Endodermal cell (in vitro differentiated cells): ENCODE measurements at regions not wholly inside any gene's neighbourhood (a gene's known extent, or its start where the extent isn't known, plus 50 kb on each side); places are given as distances from the start of the nearest gene placed in this dataset.

Experiments
- DNase-seq: peaks from one replicate; pipeline ENCODE4 v3.0.0-alpha.2; 2017
- H3K27ac ChIP-seq: 2 replicates; pipeline ENCODE4 v1.5.1; 2013; ENCODE audit warnings: mild to moderate bottlenecking, low read depth, low read length, moderate library complexity
- H3K27me3 ChIP-seq: 2 replicates; pipeline ENCODE4 v1.6.1; 2013; ENCODE audit warnings: mild to moderate bottlenecking, low read length, moderate library complexity; ENCODE audit not compliant: insufficient read depth, control insufficient read depth, poor library complexity, severe bottlenecking
- H3K36me3 ChIP-seq: 2 replicates; pipeline ENCODE4 v1.7.0; 2013; ENCODE audit warnings: mild to moderate bottlenecking, low read length, moderate library complexity; ENCODE audit not compliant: control insufficient read depth, insufficient read depth
- H3K4me1 ChIP-seq: one replicate; pipeline ENCODE4 v1.7.0; 2013; ENCODE audit warnings: low read length; ENCODE audit not compliant: control insufficient read depth, insufficient read depth
- H3K4me3 ChIP-seq: 2 replicates; pipeline ENCODE4 v1.5.1; 2013; ENCODE audit warnings: mild to moderate bottlenecking, low read length, moderate library complexity
- H3K9ac ChIP-seq: 2 replicates; pipeline ENCODE4 v1.6.1; 2013; ENCODE audit warnings: mild to moderate bottlenecking, low read length, moderate library complexity; ENCODE audit not compliant: poor library complexity, severe bottlenecking; ENCODE audit errors: extremely low read depth
- H3K9me3 ChIP-seq: 2 replicates; pipeline ENCODE4 v1.6.1; 2013; ENCODE audit warnings: mild to moderate bottlenecking, low read length, moderate library complexity; ENCODE audit not compliant: control insufficient read depth
- H3K27ac Mint-ChIP-seq: 2 replicates; pipeline ENCODE4 v1.8.0; 2020; ENCODE audit warnings: mixed read lengths
- H3K27me3 Mint-ChIP-seq: 2 replicates; pipeline ENCODE4 v1.8.0; 2021; ENCODE audit warnings: mild to moderate bottlenecking, mixed read lengths; ENCODE audit not compliant: insufficient read depth
- H3K36me3 Mint-ChIP-seq: 2 replicates; pipeline ENCODE4 v1.8.0; 2020; ENCODE audit warnings: low read depth, mixed read lengths
- H3K4me1 Mint-ChIP-seq: 2 replicates; pipeline ENCODE4 v1.8.0; 2020; ENCODE audit warnings: mixed read lengths
- H3K4me3 Mint-ChIP-seq: 2 replicates; pipeline ENCODE4 v1.8.0; 2020; ENCODE audit warnings: mild to moderate bottlenecking, moderate library complexity, mixed read lengths
- H3K9me3 Mint-ChIP-seq: 2 replicates; pipeline ENCODE4 v1.8.0; 2020; ENCODE audit warnings: mild to moderate bottlenecking, mixed read lengths
- CTCF ChIP-seq: fragments of 200-600 bp; sonication (generic); conservative IDR thresholded peaks from 2 replicates; pipeline ENCODE4 v1.5.0; 2021; ENCODE audit warnings: antibody characterized with exemption, mild to moderate bottlenecking
- WGBS, 2 experiments: methylation state at CpG; one replicate each; pipeline versions ENCODE4 v1.1.5 to v1.1.7; 2013; ENCODE audit warnings: missing lambda C conversion rate in 2 of 2, mixed read lengths in 1 of 2; ENCODE audit not compliant: insufficient coverage in 1 of 2, insufficient read length in 1 of 2; 5-methylcytosine and 5-hydroxymethylcytosine counted together

- Histone ChIP-seq H3K9ac (no peak overlapping the region), H3K27me3 (no peaks in the 10 kb centered on the region), H3K27ac (no peak overlapping the region), H3K4me1 (no peaks in the 10 kb centered on the region), H3K9me3 (no peaks in the 10 kb centered on the region), H3K36me3 (no peaks in the 10 kb centered on the region), H3K4me3 (no peak overlapping the region)
- no peak overlapping the region for H3K27ac Mint-ChIP-seq
- no peak overlapping the region for H3K4me3 Mint-ChIP-seq
- no peaks in the 10 kb centered on the region for H3K4me1 Mint-ChIP-seq
- no peaks in the 10 kb centered on the region for H3K36me3 Mint-ChIP-seq
- no peak for TF ChIP-seq CTCF
- H3K9me3 Mint-ChIP-seq, result no peaks in the 10 kb centered on the region
- DNase-seq, result no peak
- H3K27me3 Mint-ChIP-seq, result no peaks in the 10 kb centered on the region
These were observed 374.2 kb upstream of the ZP4 start for GRCh38 chr1:238264951-238265350.

DNA sequence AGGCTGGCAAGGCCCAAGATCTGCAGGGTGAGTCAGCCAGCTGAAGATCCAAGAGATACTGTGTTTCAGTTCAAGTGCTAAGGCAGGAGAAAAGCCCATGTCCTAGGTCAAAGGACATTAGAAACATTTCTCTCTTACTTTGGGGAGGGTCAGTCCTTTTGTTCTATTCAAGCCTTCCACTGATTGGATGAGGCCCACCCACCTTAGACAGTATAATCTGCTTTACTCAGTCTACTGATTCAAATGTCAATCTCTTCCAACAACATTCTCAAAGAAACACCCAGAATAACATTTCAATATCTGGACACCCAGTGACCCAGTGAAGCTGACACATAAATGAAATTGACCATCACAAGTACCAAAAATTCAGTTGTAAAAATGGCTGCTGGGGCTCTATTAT lies 367.8 kb upstream of the ZP4 start:
- no peak overlapping the region for H3K9ac ChIP-seq
- H3K27me3 ChIP-seq, result no peaks in the 10 kb centered on the region
- Mint-ChIP-seq H3K4me1 (peaks cover 14% of the 10 kb centered on the region), H3K36me3 (no peaks in the 10 kb centered on the region), H3K27me3 (no peaks in the 10 kb centered on the region), H3K9me3 (no peaks in the 10 kb centered on the region), H3K4me3 (no peak overlapping the region), H3K27ac (no peak overlapping the region)
- no peak overlapping the region for H3K27ac ChIP-seq
- H3K36me3 ChIP-seq, result no peaks in the 10 kb centered on the region
- H3K9me3 ChIP-seq, result no peaks in the 10 kb centered on the region
- DNase-seq, result no peak
- no peaks in the 10 kb centered on the region for H3K4me1 ChIP-seq
- H3K4me3 ChIP-seq, result no peak overlapping the region
- TF ChIP-seq CTCF, result no peak

- H3K4me3 ChIP-seq, result no peak overlapping the region
- Mint-ChIP-seq H3K27me3 (no peaks in the 10 kb centered on the region), H3K27ac (no peak overlapping the region), H3K9me3 (no peaks in the 10 kb centered on the region), H3K36me3 (no peaks in the 10 kb centered on the region), H3K4me3 (no peak overlapping the region), H3K4me1 (peaks cover 14% of the 10 kb centered on the region)
- H3K27ac ChIP-seq, result no peak overlapping the region
- no peak for TF ChIP-seq CTCF
- H3K27me3 ChIP-seq, result no peaks in the 10 kb centered on the region
- no peaks in the 10 kb centered on the region for H3K4me1 ChIP-seq
- DNase-seq, result no peak
- no peak overlapping the region for H3K9ac ChIP-seq
- no peaks in the 10 kb centered on the region for H3K9me3 ChIP-seq
- H3K36me3 ChIP-seq, result no peaks in the 10 kb centered on the region
- WGBS, 2 experiments, result 83% methylated on average over 2 to 7 of the region's 7 CpGs
These were observed 366.4 kb upstream of the ZP4 start for GRCh38 chr1:238257018-238257621.
